Putamen (tissue), 1 donor: ENCODE measurements at regions not wholly inside any gene's neighbourhood (a gene's known extent, or its start where the extent isn't known, plus 50 kb on each side); places are given as distances from the start of the nearest gene placed in this dataset.
"Not testable (repeated sequence)": the region's sequence is repeated elsewhere in the genome, so short reads cannot be mapped to it uniquely, and the experiment has no call there.

Experiments
- DNase-seq: peaks from one replicate; pipeline ENCODE4 v3.0.0-alpha.2; 2016; ENCODE audit warnings: low spot score

GRCh38 chr11:116044520-116044919, 540.3 kb upstream of the CADM1 start:
- DNase-seq: no peak

- DNase-seq: no peak
Measured at GRCh38 chr11:116043857-116044256, 539.6 kb upstream of the CADM1 start.

GRCh38 chr11:116043059-116043458, 538.8 kb upstream of the CADM1 start:
- DNase-seq: not testable (repeated sequence)

- no peak for DNase-seq
Measured at GRCh38 chr11:116042146-116042545, 537.9 kb upstream of the CADM1 start.

GRCh38 chr11:116037861-116038260, 533.6 kb upstream of the CADM1 start:
- no peak for DNase-seq

GRCh38 chr11:116035977-116036376, 531.8 kb upstream of the CADM1 start:
- no peak for DNase-seq

GRCh38 chr11:116033931-116034553, 529.8 kb upstream of the CADM1 start:
- DNase-seq: no peak

- DNase-seq: no peak
Measured at GRCh38 chr11:116030697-116031331, 526.6 kb upstream of the CADM1 start.

GRCh38 chr11:116028506-116028905, 524.3 kb upstream of the CADM1 start:
- not testable (repeated sequence) for DNase-seq

- DNase-seq: no peak
Measured at GRCh38 chr11:115999437-115999836, 495.2 kb upstream of the CADM1 start.

GRCh38 chr11:115996808-115997188, 492.6 kb upstream of the CADM1 start:
- DNase-seq: no peak

GRCh38 chr11:115996125-115996807, 492.1 kb upstream of the CADM1 start:
- DNase-seq: no peak

- DNase-seq: no peak
Measured at GRCh38 chr11:115993590-115993989, 489.4 kb upstream of the CADM1 start.

- no peak for DNase-seq
Measured at GRCh38 chr11:115990004-115990447, 485.8 kb upstream of the CADM1 start.

- no peak for DNase-seq
Measured at GRCh38 chr11:115985896-115986295, 481.7 kb upstream of the CADM1 start.

- DNase-seq: no peak
Measured at GRCh38 chr11:115984228-115984627, 480.0 kb upstream of the CADM1 start.

- DNase-seq: no peak
Measured at GRCh38 chr11:115982666-115983065, 478.5 kb upstream of the CADM1 start.

GRCh38 chr11:115981814-115982471, 477.7 kb upstream of the CADM1 start:
- no peak for DNase-seq

GRCh38 chr11:115981104-115981481, 476.9 kb upstream of the CADM1 start:
- DNase-seq: no peak

GRCh38 chr11:115980337-115981103, 476.3 kb upstream of the CADM1 start:
- no peak for DNase-seq

- DNase-seq: no peak
Measured at GRCh38 chr11:115974703-115975102, 470.5 kb upstream of the CADM1 start.

GRCh38 chr11:115967203-115967602, 463.0 kb upstream of the CADM1 start:
- DNase-seq: not testable (repeated sequence)
